ENCODE measurements at regions not wholly inside any gene's neighbourhood (a gene's known extent, or its start where the extent isn't known, plus 50 kb on each side); places are given as distances from the start of the nearest gene placed in this dataset.

- no peak overlapping the region for H2AFZ ChIP-seq
- no peaks in the 10 kb centered on the region for H3K36me3 ChIP-seq (ENCODE audit: control insufficient read depth, insufficient read depth, low read length)
- no peaks in the 10 kb centered on the region for H3K27me3 ChIP-seq (ENCODE audit: control insufficient read depth, insufficient read depth, low read length)
- no peak overlapping the region for H3K9ac ChIP-seq
- H3K4me3 ChIP-seq (ENCODE audit: low read depth, low read length) = no peak overlapping the region
- no peak overlapping the region for H3K27ac ChIP-seq
- no peak overlapping the region for H3K4me2 ChIP-seq (ENCODE audit: low read length)
- no peak for TF ChIP-seq CTCF (IDR thresholded peaks at IDR 0.05)
- no peaks in the 10 kb centered on the region for H3K9me3 ChIP-seq (ENCODE audit: control insufficient read depth, low read length)
- H3K79me2 ChIP-seq = no peaks in the 10 kb centered on the region
- H3K4me1 ChIP-seq = no peaks in the 10 kb centered on the region
These were observed 71.5 kb upstream of the ADO start for GRCh38 chr10:62732841-62733653.

GRCh38 chr10:62733654-62734293 is 70.7 kb upstream of the ADO start:
- Histone ChIP-seq H3K4me2 (ENCODE audit: low read length) (no peak overlapping the region), H3K27ac (no peak overlapping the region), H3K79me2 (no peaks in the 10 kb centered on the region), H3K9me3 (ENCODE audit: control insufficient read depth, low read length) (no peaks in the 10 kb centered on the region), H3K27me3 (ENCODE audit: control insufficient read depth, insufficient read depth, low read length) (no peaks in the 10 kb centered on the region), H2AFZ (no peak overlapping the region), H3K9ac (no peak overlapping the region), H3K4me3 (ENCODE audit: low read depth, low read length) (no peak overlapping the region), H3K4me1 (no peaks in the 10 kb centered on the region), H3K36me3 (ENCODE audit: control insufficient read depth, insufficient read depth, low read length) (no peaks in the 10 kb centered on the region)
- TF ChIP-seq CTCF (IDR thresholded peaks at IDR 0.05) = no peak

GRCh38 chr10:62734781-62735463 is 69.6 kb upstream of the ADO start:
- H3K9me3 ChIP-seq (ENCODE audit: control insufficient read depth, low read length) = no peaks in the 10 kb centered on the region
- H3K27ac ChIP-seq = no peak overlapping the region
- H3K4me3 ChIP-seq (ENCODE audit: low read depth, low read length) = no peak overlapping the region
- no peak overlapping the region for H3K4me2 ChIP-seq (ENCODE audit: low read length)
- H3K27me3 ChIP-seq (ENCODE audit: control insufficient read depth, insufficient read depth, low read length) = no peaks in the 10 kb centered on the region
- H3K36me3 ChIP-seq (ENCODE audit: control insufficient read depth, insufficient read depth, low read length) = no peaks in the 10 kb centered on the region
- H3K9ac ChIP-seq = no peak overlapping the region
- no peaks in the 10 kb centered on the region for H3K4me1 ChIP-seq
- TF ChIP-seq CTCF (IDR thresholded peaks at IDR 0.05) = no peak
- H2AFZ ChIP-seq = no peak overlapping the region
- no peaks in the 10 kb centered on the region for H3K79me2 ChIP-seq

GRCh38 chr10:62735464-62736167 is 68.9 kb upstream of the ADO start:
- no peaks in the 10 kb centered on the region for H3K27me3 ChIP-seq (ENCODE audit: control insufficient read depth, insufficient read depth, low read length)
- H3K79me2 ChIP-seq = no peaks in the 10 kb centered on the region
- H3K9me3 ChIP-seq (ENCODE audit: control insufficient read depth, low read length) = no peaks in the 10 kb centered on the region
- no peak overlapping the region for H2AFZ ChIP-seq
- H3K4me1 ChIP-seq = no peaks in the 10 kb centered on the region
- no peak overlapping the region for H3K9ac ChIP-seq
- H3K36me3 ChIP-seq (ENCODE audit: control insufficient read depth, insufficient read depth, low read length) = no peaks in the 10 kb centered on the region
- no peak overlapping the region for H3K27ac ChIP-seq
- H3K4me2 ChIP-seq (ENCODE audit: low read length) = no peak overlapping the region
- no peak for TF ChIP-seq CTCF (IDR thresholded peaks at IDR 0.05)
- H3K4me3 ChIP-seq (ENCODE audit: low read depth, low read length) = no peak overlapping the region
